ENCODE measurements at regions not wholly inside any gene's neighbourhood (a gene's known extent, or its start where the extent isn't known, plus 50 kb on each side); places are given as distances from the start of the nearest gene placed in this dataset.
"Not testable (repeated sequence)": the region's sequence is repeated elsewhere in the genome, so short reads cannot be mapped to it uniquely, and the experiment has no call there.

- Mint-ChIP-seq H3K4me1 (peaks cover 2% of the 10 kb centered on the region), H3K27ac (no peak overlapping the region), H3K36me3 (no peaks in the 10 kb centered on the region), H3K9me3 (peaks cover 9% of the 10 kb centered on the region), H3K4me3 (no peak overlapping the region), H3K27me3 (ENCODE audit: insufficient read depth, low read depth) (no peaks in the 10 kb centered on the region)
- Histone ChIP-seq H3K9ac (no peak overlapping the region), H2AFZ (replicated peaks) (no peak overlapping the region), H3K27me3 (no peaks in the 10 kb centered on the region), H3K9me3 (ENCODE audit: low read depth) (no peaks in the 10 kb centered on the region), H3K4me2 (no peak overlapping the region), H3K4me3 (no peak overlapping the region), H4K20me1 (ENCODE audit: low read depth) (no peaks in the 10 kb centered on the region), H3K4me1 (no peaks in the 10 kb centered on the region), H3K36me3 (no peaks in the 10 kb centered on the region), H3K79me2 (ENCODE audit: low read depth) (no peaks in the 10 kb centered on the region), H3K27ac (no peak overlapping the region), H3F3A (ENCODE audit: low read depth) (no peaks in the 10 kb centered on the region)
- TF ChIP-seq EZH2phosphoT487 (IDR thresholded peaks at IDR 0.05) (no peak), EZH2 (IDR thresholded peaks at IDR 0.05) (no peak), CTCF (IDR thresholded peaks at IDR 0.05) (no peak)
- DNase-seq (ENCODE audit: low spot score) = no peak
Observed at GRCh38 chr2:191506515-191506914, 171.4 kb upstream of the NABP1 start.

GRCh38 chr2:191507252-191507853 is 170.6 kb upstream of the NABP1 start:
- not testable (repeated sequence) for H3K27me3 ChIP-seq; DNase-seq (ENCODE audit: low spot score); H3F3A ChIP-seq (ENCODE audit: low read depth); H3K4me1 ChIP-seq; H3K4me1 Mint-ChIP-seq; H3K27ac ChIP-seq; H3K36me3 Mint-ChIP-seq; H3K9me3 Mint-ChIP-seq; H4K20me1 ChIP-seq (ENCODE audit: low read depth); H3K27ac Mint-ChIP-seq; H3K9me3 ChIP-seq (ENCODE audit: low read depth); H3K36me3 ChIP-seq; H3K4me3 ChIP-seq; H3K4me2 ChIP-seq; H3K9ac ChIP-seq; H3K4me3 Mint-ChIP-seq; H3K27me3 Mint-ChIP-seq (ENCODE audit: insufficient read depth, low read depth); H3K79me2 ChIP-seq (ENCODE audit: low read depth); H2AFZ ChIP-seq (replicated peaks)

- no peak for DNase-seq (ENCODE audit: low spot score)
- H3K27ac ChIP-seq = no peak overlapping the region
- no peaks in the 10 kb centered on the region for H3K36me3 ChIP-seq
- H3K9me3 Mint-ChIP-seq = peaks cover 8% of the 10 kb centered on the region
- H3K4me1 ChIP-seq = no peaks in the 10 kb centered on the region
- no peaks in the 10 kb centered on the region for H3K27me3 ChIP-seq
- no peak overlapping the region for H3K4me3 ChIP-seq
- H4K20me1 ChIP-seq (ENCODE audit: low read depth) = no peaks in the 10 kb centered on the region
- no peaks in the 10 kb centered on the region for H3K4me1 Mint-ChIP-seq
- no peaks in the 10 kb centered on the region for H3K27me3 Mint-ChIP-seq (ENCODE audit: insufficient read depth, low read depth)
- no peaks in the 10 kb centered on the region for H3K36me3 Mint-ChIP-seq
- no peaks in the 10 kb centered on the region for H3K79me2 ChIP-seq (ENCODE audit: low read depth)
- no peaks in the 10 kb centered on the region for H3F3A ChIP-seq (ENCODE audit: low read depth)
- no peak overlapping the region for H3K4me2 ChIP-seq
- peak overlapping the region; percentile 90 for H2AFZ ChIP-seq (replicated peaks)
- H3K9me3 ChIP-seq (ENCODE audit: low read depth) = no peaks in the 10 kb centered on the region
- H3K9ac ChIP-seq = no peak overlapping the region
- no peak overlapping the region for H3K27ac Mint-ChIP-seq
- no peak overlapping the region for H3K4me3 Mint-ChIP-seq
- no peak for TF ChIP-seq EZH2 (IDR thresholded peaks at IDR 0.05)
- no peak for TF ChIP-seq CTCF (IDR thresholded peaks at IDR 0.05)
- no peak for TF ChIP-seq EZH2phosphoT487 (IDR thresholded peaks at IDR 0.05)
Observed at GRCh38 chr2:191508738-191509137, 169.2 kb upstream of the NABP1 start.

- no peak overlapping the region for H2AFZ ChIP-seq (replicated peaks)
Observed at GRCh38 chr2:191512216-191512835, 165.6 kb upstream of the NABP1 start.

More at GRCh38 chr2:191512216-191512835, 165.6 kb upstream of the NABP1 start:
- Histone ChIP-seq H3K27me3 (no peaks in the 10 kb centered on the region), H3F3A (ENCODE audit: low read depth) (no peaks in the 10 kb centered on the region), H3K27ac (no peak overlapping the region), H3K4me1 (no peaks in the 10 kb centered on the region), H3K36me3 (no peaks in the 10 kb centered on the region), H4K20me1 (ENCODE audit: low read depth) (no peaks in the 10 kb centered on the region), H3K9me3 (ENCODE audit: low read depth) (no peaks in the 10 kb centered on the region), H3K9ac (no peak overlapping the region), H3K79me2 (ENCODE audit: low read depth) (no peaks in the 10 kb centered on the region), H3K4me3 (no peak overlapping the region), H3K4me2 (no peak overlapping the region)
- H3K4me3 Mint-ChIP-seq = no peak overlapping the region
- H3K36me3 Mint-ChIP-seq = no peaks in the 10 kb centered on the region
- peaks cover 5% of the 10 kb centered on the region for H3K9me3 Mint-ChIP-seq
- TF ChIP-seq EZH2 (IDR thresholded peaks at IDR 0.05) (no peak), EZH2phosphoT487 (IDR thresholded peaks at IDR 0.05) (no peak), CTCF (IDR thresholded peaks at IDR 0.05) (no peak)
- H3K4me1 Mint-ChIP-seq = peaks cover 2% of the 10 kb centered on the region
- peak overlapping the region; percentile 47 for H3K27ac Mint-ChIP-seq
- no peaks in the 10 kb centered on the region for H3K27me3 Mint-ChIP-seq (ENCODE audit: insufficient read depth, low read depth)
- DNase-seq (ENCODE audit: low spot score) = no peak

Measured in neural progenitor cell (in vitro differentiated cells).